Liver (tissue), 8 donors: ENCODE measurements at regions not wholly inside any gene's neighbourhood (a gene's known extent, or its start where the extent isn't known, plus 50 kb on each side); places are given as distances from the start of the nearest gene placed in this dataset.
A peak's percentile ranks its signal among the peaks of the same experiment; 100 is the strongest.

ENCODE experiments used
- DNase-seq: peaks from one replicate; pipeline ENCODE4 v3.0.0-alpha.2; 2017; ENCODE audit warnings: low spot score
- H3K27ac ChIP-seq, 2 donors: one replicate each; pipeline ENCODE4 v1.7.0; 2013; ENCODE audit warnings: inconsistent platforms in 2 of 2, low read length in 2 of 2, control low read depth in 1 of 2, low read depth in 1 of 2, mild to moderate bottlenecking in 1 of 2
- H3K27me3 ChIP-seq, 4 donors: one replicate each; pipeline versions ENCODE4 v1.6.1 to v1.7.0; 2013; ENCODE audit warnings: low read length in 3 of 4, inconsistent platforms in 1 of 4, mild to moderate bottlenecking in 1 of 4, moderate library complexity in 1 of 4; ENCODE audit not compliant: control insufficient read depth in 4 of 4, insufficient read depth in 4 of 4
- H3K36me3 ChIP-seq, 4 donors: one replicate each; pipeline versions ENCODE4 v1.6.1 to v1.7.0; 2013; ENCODE audit warnings: low read length in 3 of 4, mild to moderate bottlenecking in 3 of 4, low read depth in 1 of 4, moderate library complexity in 1 of 4; ENCODE audit not compliant: control insufficient read depth in 4 of 4, insufficient read depth in 3 of 4
- H3K4me1 ChIP-seq, 4 donors: one replicate each; pipeline versions ENCODE4 v1.6.1 to v1.7.0; 2013; ENCODE audit warnings: low read length in 3 of 4, mild to moderate bottlenecking in 3 of 4, moderate library complexity in 1 of 4; ENCODE audit not compliant: control insufficient read depth in 4 of 4, insufficient read depth in 4 of 4
- H3K4me3 ChIP-seq, 3 donors: one replicate each; pipeline versions ENCODE4 v1.6.1 to v1.7.0; 2013; ENCODE audit warnings: low read length in 3 of 3, control low read depth in 1 of 3, low read depth in 1 of 3, mild to moderate bottlenecking in 1 of 3
- H3K9ac ChIP-seq, 2 donors: one replicate each; pipeline ENCODE4 v1.7.0; 2013; ENCODE audit warnings: low read length in 2 of 2, mild to moderate bottlenecking in 2 of 2, moderate library complexity in 2 of 2, control low read depth in 1 of 2, low read depth in 1 of 2
- H3K9me3 ChIP-seq, 4 donors: one replicate each; pipeline versions ENCODE4 v1.6.1 to v1.7.0; 2013; ENCODE audit warnings: low read length in 3 of 4; ENCODE audit not compliant: control insufficient read depth in 4 of 4
- EGR1 ChIP-seq, 2 donors: IDR thresholded peaks; 2 replicates each; pipeline ENCODE4 v1.6.1; 2016 to 2018; ENCODE audit warnings: antibody characterized with exemption in 2 of 2, low read depth in 2 of 2
- FOXA2 ChIP-seq: IDR thresholded peaks from 2 replicates; pipeline ENCODE4 v1.6.1; 2016; ENCODE audit warnings: antibody characterized with exemption
- HNF4G ChIP-seq: IDR thresholded peaks from 2 replicates; pipeline ENCODE4 v1.6.1; 2016; ENCODE audit warnings: antibody characterized with exemption
- JUND ChIP-seq, 2 donors: IDR thresholded peaks; 2 replicates each; pipeline ENCODE4 v1.6.1; 2016; ENCODE audit warnings: antibody characterized with exemption in 2 of 2
- MAX ChIP-seq: IDR thresholded peaks from 2 replicates; pipeline ENCODE4 v1.6.1; 2016; ENCODE audit warnings: antibody characterized with exemption
- NR2F2 ChIP-seq: IDR thresholded peaks from 2 replicates; pipeline ENCODE4 v1.6.1; 2016; ENCODE audit warnings: antibody characterized with exemption
- REST ChIP-seq: IDR thresholded peaks from 2 replicates; pipeline ENCODE4 v1.6.1; 2016; ENCODE audit warnings: antibody characterized with exemption, mild to moderate bottlenecking
- RXRA ChIP-seq, 2 donors: IDR thresholded peaks; 2 replicates each; pipeline ENCODE4 v1.6.1; 2017 to 2018; ENCODE audit warnings: antibody characterized with exemption in 2 of 2, mild to moderate bottlenecking in 1 of 2
- SP1 ChIP-seq: IDR thresholded peaks from 2 replicates; pipeline ENCODE4 v1.6.1; 2018; ENCODE audit warnings: antibody characterized with exemption, mild to moderate bottlenecking
- TAF1 ChIP-seq: conservative IDR thresholded peaks from 2 replicates; pipeline ENCODE4 v1.6.1; 2016; ENCODE audit warnings: antibody characterized with exemption, mild to moderate bottlenecking
- WGBS: extraction: QIAGEN DNeasy Blood & Tissue Kit; methylation state at CpG from one replicate; pipeline ENCODE4 v1.1.7; 2013; 5-methylcytosine and 5-hydroxymethylcytosine counted together
- TF ChIP-seq, protein P1 (sequence below): IDR thresholded peaks from 2 replicates; pipeline ENCODE4 v1.6.1; 2016; ENCODE audit warnings: antibody characterized with exemption
- TF ChIP-seq, protein P2 (sequence below): fragments of 150-350 bp; IDR thresholded peaks from 2 replicates; pipeline ENCODE4 v1.5.1; 2017; ENCODE audit warnings: improper control_type of control experiment, low read depth, low read length; ENCODE audit not compliant: missing input control
- donor health status: healthy.
- donor health status: healthy.
- donor health status: healthy.
- donor health status: healthy.
- donor health status: healthy.

- Histone ChIP-seq H3K4me1 (no peaks in the 10 kb centered on the region), H3K4me3 (no peak overlapping the region), H3K27ac (peak overlapping the region; percentile 45 to 74), H3K9ac (no peak overlapping the region), H3K9me3 (no peaks in the 10 kb centered on the region), H3K36me3 (no peaks in the 10 kb centered on the region), H3K27me3 (no peaks in the 10 kb centered on the region)
- WGBS, result 71% methylated on average over 35 of the region's 35 CpGs
- TF ChIP-seq MAX, result no peak
- TF ChIP-seq NR2F2, result peak; percentile 45
- no peak for DNase-seq
These were observed 65.2 kb downstream of the SIK1 start for GRCh38 chr21:43361493-43362296.

DNA sequence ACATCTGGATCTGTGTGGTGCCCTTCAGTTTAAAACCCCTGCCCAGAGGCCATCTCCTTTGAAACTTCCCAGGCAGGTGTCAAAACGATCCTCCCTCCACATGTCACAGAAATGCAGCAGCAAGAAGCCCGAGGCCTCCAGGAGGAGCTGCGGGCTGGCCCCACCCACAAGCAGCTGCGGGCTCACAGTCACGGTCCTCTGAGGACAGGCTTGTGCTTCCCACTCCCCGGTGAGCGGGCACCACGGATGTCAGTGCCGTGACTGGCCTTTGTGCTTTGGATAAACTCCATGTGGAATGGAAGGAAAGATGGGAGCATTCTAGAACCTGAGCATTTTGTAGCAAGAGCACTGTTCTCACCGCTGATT lies 65.8 kb downstream of the SIK1 start:
- Histone ChIP-seq H3K4me1 (no peaks in the 10 kb centered on the region), H3K9ac (no peak overlapping the region), H3K27ac (peak overlapping the region; percentile 45 to 74), H3K4me3 (no peak overlapping the region), H3K36me3 (no peaks in the 10 kb centered on the region), H3K27me3 (no peaks in the 10 kb centered on the region), H3K9me3 (no peaks in the 10 kb centered on the region)
- WGBS, result 62% methylated on average over 10 of the region's 10 CpGs
- no peak for TF ChIP-seq REST
- no peak for TF ChIP-seq NR2F2
- TF ChIP-seq HNF4G, result no peak
- no peak for TF ChIP-seq FOXA2
- no peak for TF ChIP-seq EGR1 (IDR thresholded peaks at IDR 0.05; ENCODE audit: low read depth in 2 of 2)
- TF ChIP-seq, protein P1, sequence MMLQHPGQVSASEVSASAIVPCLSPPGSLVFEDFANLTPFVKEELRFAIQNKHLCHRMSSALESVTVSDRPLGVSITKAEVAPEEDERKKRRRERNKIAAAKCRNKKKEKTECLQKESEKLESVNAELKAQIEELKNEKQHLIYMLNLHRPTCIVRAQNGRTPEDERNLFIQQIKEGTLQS, result no peak
- TF ChIP-seq, protein P2, sequence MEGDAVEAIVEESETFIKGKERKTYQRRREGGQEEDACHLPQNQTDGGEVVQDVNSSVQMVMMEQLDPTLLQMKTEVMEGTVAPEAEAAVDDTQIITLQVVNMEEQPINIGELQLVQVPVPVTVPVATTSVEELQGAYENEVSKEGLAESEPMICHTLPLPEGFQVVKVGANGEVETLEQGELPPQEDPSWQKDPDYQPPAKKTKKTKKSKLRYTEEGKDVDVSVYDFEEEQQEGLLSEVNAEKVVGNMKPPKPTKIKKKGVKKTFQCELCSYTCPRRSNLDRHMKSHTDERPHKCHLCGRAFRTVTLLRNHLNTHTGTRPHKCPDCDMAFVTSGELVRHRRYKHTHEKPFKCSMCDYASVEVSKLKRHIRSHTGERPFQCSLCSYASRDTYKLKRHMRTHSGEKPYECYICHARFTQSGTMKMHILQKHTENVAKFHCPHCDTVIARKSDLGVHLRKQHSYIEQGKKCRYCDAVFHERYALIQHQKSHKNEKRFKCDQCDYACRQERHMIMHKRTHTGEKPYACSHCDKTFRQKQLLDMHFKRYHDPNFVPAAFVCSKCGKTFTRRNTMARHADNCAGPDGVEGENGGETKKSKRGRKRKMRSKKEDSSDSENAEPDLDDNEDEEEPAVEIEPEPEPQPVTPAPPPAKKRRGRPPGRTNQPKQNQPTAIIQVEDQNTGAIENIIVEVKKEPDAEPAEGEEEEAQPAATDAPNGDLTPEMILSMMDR, result no peak
- TF ChIP-seq RXRA (IDR thresholded peaks at IDR 0.05), result no peak
- TF ChIP-seq SP1, result no peak
- TF ChIP-seq TAF1, result no peak
- no peak for TF ChIP-seq JUND (IDR thresholded peaks at IDR 0.05)
- DNase-seq, result no peak
